ENCODE measurements at regions not wholly inside any gene's neighbourhood (a gene's known extent, or its start where the extent isn't known, plus 50 kb on each side); places are given as distances from the start of the nearest gene placed in this dataset.
"Not testable (repeated sequence)": the region's sequence is repeated elsewhere in the genome, so short reads cannot be mapped to it uniquely, and the experiment has no call there.

DNA sequence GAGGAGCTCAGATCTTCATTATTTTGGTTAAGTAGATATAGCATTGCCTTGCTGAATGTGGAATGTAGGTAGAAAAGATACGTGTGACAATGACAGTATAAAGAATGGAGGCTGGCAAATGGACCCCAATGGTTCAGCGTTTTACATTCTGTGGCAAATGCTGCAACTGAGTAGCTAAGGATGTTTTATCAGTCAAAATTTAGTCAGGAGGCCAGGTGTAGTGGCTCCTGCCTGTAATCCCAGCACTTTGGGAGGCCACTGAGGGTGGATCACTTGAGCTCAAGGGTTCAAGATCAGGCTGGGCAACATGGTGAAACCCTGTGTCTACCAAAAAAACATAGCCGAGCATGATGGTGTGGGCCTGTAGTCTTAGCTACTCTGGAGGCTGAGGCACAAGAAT lies 120.5 kb upstream of the GHITM start:
- DNase-seq (ENCODE audit: low read depth in 2 of 3, low spot score in 1 of 3) = no peak

GRCh38 chr10:84019854-84020458 lies 119.4 kb upstream of the GHITM start:
- DNase-seq (ENCODE audit: low read depth in 2 of 3, low spot score in 1 of 3) = not testable (repeated sequence)

DNA sequence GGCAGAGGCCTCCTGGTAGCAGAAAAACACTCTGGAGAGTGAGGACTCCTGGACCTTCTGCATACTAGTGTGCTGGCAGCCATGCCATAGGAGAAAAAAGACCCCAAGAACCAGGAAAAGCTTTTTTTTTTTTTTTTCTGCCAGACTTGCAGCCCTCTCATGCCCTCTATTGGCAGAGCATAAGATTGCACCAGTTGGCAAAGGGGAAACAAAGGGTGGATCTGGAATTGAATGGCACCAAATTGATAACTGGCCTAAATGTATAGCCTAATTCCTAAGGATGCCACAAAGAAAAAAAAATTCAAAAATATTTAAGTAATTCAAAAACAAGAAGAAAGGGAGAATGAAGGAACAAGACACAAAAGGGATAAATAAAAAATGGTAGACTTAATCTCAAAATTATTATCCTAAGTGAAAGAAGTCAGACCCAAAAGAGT lies 112.5 kb upstream of the GHITM start:
- peak in 1 of 3 donors; percentile 5 for DNase-seq (ENCODE audit: low read depth in 2 of 3, low spot score in 1 of 3)

DNA sequence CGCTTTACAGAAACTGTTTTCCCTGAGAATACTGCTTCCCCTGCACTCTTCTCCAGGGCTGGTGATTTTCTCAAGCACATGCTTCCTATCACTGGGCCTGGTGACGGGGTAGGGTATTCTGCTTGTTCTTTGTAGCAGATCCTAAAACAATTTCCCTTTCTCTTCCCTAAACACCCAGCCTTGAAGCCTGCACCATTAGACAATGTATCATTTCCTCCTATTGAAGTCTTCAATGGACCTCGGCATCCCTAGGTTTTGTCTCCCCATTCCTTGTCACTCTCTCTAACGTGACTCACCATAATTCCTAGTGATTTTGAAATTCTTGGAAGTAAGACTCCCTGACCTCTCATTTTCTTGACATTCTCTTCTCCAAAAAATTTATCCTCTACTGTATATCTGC lies 109.5 kb upstream of the GHITM start:
- DNase-seq (ENCODE audit: low read depth in 2 of 3, low spot score in 1 of 3) = no peak

GRCh38 chr10:84038035-84038434 lies 101.3 kb upstream of the GHITM start:
- DNase-seq (ENCODE audit: low read depth in 2 of 3, low spot score in 1 of 3) = no peak

DNA sequence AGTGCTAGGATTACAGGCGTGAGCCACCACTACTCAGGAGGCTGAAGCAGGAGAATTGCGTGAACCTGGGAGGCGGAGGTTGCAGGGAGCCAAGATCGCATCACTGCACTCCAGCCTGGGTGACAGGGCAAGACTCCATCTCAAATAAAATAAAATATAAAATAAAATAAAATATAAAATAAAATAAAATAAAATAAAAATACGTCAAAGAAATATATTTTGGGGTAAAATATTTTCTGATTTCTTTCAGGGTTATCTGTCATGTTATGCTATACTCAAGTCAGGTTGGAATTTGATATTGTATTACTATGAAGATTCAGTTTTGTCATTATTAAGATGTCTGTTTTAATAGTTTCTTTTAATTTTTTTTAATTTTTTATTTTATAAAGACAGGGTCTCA lies 99.4 kb upstream of the GHITM start:
- DNase-seq (ENCODE audit: low read depth in 2 of 3, low spot score in 1 of 3) = no peak

GRCh38 chr10:84047258-84048010 lies 91.9 kb upstream of the GHITM start:
- no peak for DNase-seq (ENCODE audit: low read depth in 2 of 3, low spot score in 1 of 3)

GRCh38 chr10:84049645-84050011 lies 89.7 kb upstream of the GHITM start:
- no peak for DNase-seq (ENCODE audit: low read depth in 2 of 3, low spot score in 1 of 3)

DNA sequence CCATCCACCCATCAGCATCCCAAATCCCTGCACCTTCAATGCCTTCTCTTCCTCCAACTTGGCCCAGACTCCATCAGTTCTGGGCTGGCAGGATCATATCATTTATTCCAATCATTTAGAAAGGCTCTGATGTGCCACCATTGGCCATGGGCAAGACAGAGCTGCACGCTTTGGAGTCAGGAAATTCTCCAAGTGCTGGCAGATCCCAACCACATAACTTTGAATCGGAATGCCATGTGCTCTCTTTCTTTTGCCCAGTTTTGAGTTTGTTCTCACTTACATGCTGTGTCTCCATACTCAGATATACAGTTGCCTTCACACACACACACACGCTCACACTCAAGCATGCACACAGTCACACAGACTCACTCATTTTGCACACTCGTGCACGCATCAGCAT lies 85.7 kb upstream of the GHITM start:
- no peak for DNase-seq (ENCODE audit: low read depth in 2 of 3, low spot score in 1 of 3)

GRCh38 chr10:84054743-84055142 lies 84.6 kb upstream of the GHITM start:
- DNase-seq (ENCODE audit: low read depth in 2 of 3, low spot score in 1 of 3) = no peak

GRCh38 chr10:84059526-84059925 lies 79.8 kb upstream of the GHITM start:
- DNase-seq (ENCODE audit: low read depth in 2 of 3, low spot score in 1 of 3) = no peak

DNA sequence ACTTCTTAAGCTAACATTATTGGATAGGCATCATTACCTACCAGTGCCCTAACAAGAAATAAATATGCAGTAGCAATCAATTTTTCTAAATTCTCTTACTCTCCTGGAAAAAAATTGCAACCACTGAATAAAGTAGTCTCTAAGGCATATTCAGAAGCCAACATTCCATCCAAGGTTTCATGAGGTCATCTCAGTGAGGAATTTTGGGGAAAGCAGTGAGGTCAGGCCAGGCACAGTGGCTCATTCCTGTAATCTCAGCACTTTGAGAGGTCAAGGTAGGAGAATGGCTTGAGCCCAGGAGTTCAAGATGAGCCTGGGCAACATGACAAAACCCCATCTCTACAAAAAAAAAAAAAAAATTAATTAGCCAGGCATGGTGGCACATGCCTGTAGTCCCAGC lies 75.9 kb upstream of the GHITM start:
- DNase-seq (ENCODE audit: low read depth in 2 of 3, low spot score in 1 of 3) = no peak

- DNase-seq (ENCODE audit: low read depth in 2 of 3, low spot score in 1 of 3) = no peak
These were observed 73.3 kb upstream of the GHITM start for GRCh38 chr10:84065804-84066601.

DNA sequence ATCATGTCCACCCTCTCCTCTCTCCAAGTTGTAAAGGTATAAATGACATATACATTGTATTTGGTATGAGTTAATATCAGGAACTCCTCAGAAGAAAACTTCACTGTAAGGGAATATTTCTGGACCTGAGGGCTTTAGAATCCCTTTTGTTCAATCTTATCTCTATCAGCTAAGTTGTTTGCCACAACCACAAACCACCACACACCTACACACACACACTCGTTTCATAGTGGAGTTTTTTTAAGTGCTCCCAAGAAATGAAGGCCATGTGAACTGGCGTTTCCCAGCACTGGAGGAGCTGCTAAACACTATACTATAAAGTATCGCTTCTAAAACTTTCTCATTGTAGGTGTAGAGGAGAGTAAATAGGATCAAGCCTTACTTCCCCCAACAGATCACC lies 64.8 kb upstream of the GHITM start:
- DNase-seq (ENCODE audit: low read depth in 2 of 3, low spot score in 1 of 3) = no peak

- DNase-seq (ENCODE audit: low read depth in 2 of 3, low spot score in 1 of 3) = no peak
These were observed 63.9 kb upstream of the GHITM start for GRCh38 chr10:84075226-84076046.

DNA sequence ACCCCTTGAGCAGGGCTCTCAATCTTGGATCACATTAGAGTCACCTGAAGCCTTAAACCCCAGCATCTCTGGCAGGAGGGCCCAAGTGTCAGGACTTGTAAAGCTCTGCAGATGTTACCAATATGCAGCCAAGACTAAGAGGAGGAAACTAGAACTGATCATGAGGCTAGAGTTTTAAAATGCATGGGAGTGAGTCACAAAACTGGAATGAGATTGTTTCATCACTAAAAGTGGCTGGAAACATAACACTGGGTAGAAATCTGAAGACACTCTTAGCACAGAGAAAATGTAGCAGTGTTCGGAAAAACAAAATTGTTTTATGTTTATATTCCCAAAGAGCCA lies 63.3 kb upstream of the GHITM start:
- DNase-seq (ENCODE audit: low read depth in 2 of 3, low spot score in 1 of 3) = no peak

- no peak for DNase-seq (ENCODE audit: low read depth in 2 of 3, low spot score in 1 of 3)
These were observed 62.6 kb upstream of the GHITM start for GRCh38 chr10:84076540-84077195.

DNA sequence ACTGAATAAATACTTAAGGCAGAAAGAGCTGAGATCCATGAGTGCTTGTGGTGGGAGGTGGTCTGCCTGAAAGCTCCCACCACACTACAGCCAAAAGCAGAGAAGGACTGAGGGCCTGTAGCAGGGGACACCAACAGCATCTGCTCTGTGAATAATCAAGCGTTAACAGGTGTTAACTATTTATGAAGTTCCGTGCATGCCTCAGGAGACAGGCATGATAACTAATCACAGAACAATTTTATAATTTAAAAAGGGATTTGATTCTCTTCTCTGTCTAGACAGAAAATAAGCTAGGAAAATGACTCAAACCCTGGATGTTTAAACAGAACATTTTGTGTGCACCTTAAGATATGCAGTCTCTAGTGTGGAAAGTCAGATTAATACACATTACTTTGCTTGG lies 61.5 kb upstream of the GHITM start:
- DNase-seq (ENCODE audit: low read depth in 2 of 3, low spot score in 1 of 3) = no peak

- no peak for DNase-seq (ENCODE audit: low read depth in 2 of 3, low spot score in 1 of 3)
These were observed 60.5 kb upstream of the GHITM start for GRCh38 chr10:84078771-84079170.

- no peak for DNase-seq (ENCODE audit: low read depth in 2 of 3, low spot score in 1 of 3)
These were observed 55.0 kb upstream of the GHITM start for GRCh38 chr10:84084342-84084741.

GRCh38 chr10:84087202-84087601 lies 52.1 kb upstream of the GHITM start:
- DNase-seq (ENCODE audit: low read depth in 2 of 3, low spot score in 1 of 3) = no peak

All from stimulated activated CD4-positive, alpha-beta T cell treated with anti-CD3 and anti-CD28 coated beads, Interleukin-12 subunit alpha, Interleukin-12 subunit beta, amount 100 ng/mL, for 48 hours (primary cell).